HK-2 (cell line): ENCODE measurements at regions not wholly inside any gene's neighbourhood (a gene's known extent, or its start where the extent isn't known, plus 50 kb on each side); places are given as distances from the start of the nearest gene placed in this dataset.

Source experiments
- DNase-seq: peaks from one replicate; pipeline ENCODE4 v3.0.0-alpha.2; 2018; ENCODE audit not compliant: unreplicated experiment

DNA sequence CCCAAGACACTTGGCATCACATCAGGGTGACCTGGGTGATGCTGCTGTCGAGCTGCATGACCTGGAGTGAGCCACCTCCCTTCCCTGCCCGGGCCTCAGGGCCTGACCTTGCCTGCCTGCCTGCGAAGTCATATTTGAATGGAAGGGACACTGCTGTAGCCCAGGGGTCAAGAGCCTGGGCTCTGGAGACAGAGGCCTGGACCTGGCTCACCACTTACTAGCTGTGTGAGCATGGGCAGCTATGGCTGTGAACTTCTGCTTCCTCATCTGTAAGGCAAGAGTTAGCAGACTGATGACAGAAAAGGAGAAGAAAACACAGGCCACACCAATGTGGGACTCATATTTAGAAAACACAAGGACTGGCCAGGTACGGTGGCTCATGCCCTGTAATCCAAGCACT lies 118.7 kb downstream of the ZFP36L2 start:
- no peak for DNase-seq

DNA sequence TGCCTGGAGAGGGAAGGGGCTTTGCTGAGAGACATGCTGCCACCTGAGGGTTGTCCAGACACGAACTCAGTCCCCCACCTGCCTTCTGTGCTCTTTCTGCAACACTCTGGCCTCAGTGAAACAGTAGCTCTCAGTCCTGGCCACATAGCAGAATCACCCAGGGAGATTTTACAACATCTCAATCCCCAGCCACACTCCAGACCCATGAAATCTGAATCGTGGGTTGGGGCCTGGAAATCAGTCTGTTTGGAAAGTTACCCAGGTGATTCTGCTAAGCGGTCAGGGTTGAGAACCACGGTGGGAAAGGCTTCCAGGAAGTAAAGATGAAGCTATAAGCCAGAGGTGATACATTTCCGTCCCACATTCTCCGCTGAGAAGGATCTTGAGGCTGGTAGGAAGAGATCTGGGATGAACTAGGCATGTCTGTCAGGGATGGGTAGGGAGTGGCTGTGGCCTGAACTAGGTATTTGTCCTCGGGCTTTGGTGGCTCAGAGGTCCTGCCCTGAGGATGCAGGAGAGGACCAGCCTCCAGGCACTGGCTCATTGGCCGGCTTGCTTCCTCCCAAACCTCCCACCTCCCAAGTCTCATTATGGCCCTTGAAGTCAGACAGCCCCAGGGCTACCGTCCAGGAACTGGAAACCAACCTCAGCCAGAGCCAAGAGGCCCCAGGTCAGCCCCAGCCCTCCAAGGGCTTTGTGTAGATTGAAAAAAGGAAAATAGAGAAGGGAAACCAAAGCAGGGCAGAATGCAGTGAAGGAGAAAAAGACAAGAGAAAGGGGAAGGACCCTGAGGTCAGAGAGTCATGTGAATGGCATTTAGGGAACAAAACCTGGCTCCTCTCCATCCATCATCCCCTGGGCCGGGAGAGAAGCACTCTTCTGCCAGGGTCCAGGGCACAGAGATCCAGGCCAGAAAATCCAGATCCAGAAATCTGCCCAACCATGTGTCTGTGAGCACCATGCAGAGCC lies 119.6 kb downstream of the ZFP36L2 start:
- no peak for DNase-seq

DNA sequence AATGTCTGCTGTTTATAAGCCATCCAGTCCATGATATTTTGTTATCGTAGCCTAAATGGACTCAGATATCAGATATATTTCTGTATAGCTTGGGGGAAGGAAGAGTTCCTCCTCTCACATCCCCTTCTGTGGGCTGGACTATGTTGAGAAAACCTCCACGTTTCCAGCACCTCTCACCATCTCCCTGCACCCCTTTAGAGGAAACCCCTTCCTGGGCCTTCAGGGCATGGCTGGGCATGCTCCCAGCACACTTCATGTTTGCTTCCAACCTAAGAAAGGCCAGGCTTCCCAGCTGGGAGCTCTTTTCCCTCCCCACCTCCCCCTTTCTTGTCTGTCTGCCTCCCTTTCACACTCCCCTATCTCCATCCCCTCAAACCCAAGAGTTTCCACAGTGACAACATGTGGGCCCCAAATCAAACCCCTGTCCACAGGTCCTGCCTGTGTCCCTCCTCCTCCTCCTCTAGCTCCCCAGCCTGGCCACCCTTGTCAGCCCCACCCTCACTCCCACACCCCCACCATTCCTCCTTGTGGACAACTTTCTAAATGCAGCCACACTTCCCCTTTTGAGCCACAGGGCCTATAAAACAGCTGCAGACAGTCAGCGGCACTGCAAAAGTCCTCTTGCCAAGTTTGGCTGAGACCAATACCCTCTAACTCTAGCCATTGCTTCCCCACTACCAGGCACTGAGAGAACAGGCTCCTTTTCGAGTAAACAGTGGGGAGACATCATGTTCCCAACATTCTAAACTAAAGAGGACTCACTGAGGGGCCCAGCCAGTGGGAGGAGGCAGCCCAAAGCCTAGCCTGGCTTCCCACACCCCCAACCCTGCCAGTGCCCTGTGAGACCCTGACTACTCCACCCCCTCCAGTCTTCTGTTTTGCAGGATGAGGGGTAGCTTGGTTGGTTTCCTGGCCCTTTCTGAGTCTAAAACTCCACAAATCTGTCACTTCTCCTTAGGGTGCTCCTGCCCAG lies 120.5 kb downstream of the ZFP36L2 start:
- DNase-seq, result no peak

DNA sequence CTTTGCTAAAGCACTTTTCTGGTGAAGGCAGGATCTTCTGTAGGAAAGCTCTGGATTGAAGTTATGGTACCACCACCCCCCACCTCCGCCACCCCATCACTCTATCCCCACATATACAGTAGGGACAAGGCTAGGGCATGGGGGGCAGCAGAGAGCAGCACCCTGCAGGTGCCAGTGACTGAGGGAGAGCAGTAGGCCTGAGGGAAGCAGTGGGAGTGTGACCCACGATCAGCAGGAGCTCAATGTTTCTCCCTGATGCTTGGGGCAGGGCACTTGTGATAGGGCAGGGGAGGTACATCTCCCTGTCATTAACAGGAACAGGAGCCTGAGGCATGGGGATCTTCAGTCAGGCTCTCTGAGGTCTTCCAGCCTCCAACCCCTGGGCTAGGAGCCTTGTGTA lies 121.6 kb downstream of the ZFP36L2 start:
- no peak for DNase-seq

DNA sequence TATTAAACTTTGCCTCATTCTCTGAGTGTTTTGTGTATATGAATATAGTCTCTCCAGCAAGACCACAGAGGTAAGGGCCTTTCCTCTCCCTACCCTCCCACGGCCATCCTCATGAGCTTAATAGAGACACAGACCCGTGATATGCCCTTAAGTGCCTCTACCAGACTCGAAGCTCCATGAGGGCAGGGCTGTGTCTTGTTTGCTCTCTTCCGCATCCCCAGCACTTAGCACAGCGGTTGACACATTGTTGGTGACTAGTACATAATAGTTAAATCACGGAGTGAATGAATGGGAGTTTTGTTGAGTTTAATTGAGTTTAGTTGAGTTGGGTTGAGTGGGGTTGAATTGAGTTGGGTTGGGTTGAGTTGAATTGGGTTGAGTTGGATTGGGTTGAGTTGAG lies 122.3 kb downstream of the ZFP36L2 start:
- no peak for DNase-seq

DNA sequence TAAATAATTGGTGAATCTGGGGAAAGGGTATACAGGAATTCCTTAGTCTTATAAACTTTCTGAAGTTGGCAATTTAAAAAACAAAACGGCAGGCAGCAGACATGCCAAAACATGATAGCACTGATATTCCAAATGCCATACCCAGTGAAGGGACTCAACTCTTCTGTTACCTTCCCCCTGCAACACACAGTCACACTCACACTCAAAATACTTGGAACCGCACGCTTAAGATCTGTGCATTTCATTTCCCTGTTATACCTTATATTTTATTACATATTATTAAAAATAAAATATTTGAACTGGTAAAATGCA lies 123.4 kb downstream of the ZFP36L2 start:
- no peak for DNase-seq

DNA sequence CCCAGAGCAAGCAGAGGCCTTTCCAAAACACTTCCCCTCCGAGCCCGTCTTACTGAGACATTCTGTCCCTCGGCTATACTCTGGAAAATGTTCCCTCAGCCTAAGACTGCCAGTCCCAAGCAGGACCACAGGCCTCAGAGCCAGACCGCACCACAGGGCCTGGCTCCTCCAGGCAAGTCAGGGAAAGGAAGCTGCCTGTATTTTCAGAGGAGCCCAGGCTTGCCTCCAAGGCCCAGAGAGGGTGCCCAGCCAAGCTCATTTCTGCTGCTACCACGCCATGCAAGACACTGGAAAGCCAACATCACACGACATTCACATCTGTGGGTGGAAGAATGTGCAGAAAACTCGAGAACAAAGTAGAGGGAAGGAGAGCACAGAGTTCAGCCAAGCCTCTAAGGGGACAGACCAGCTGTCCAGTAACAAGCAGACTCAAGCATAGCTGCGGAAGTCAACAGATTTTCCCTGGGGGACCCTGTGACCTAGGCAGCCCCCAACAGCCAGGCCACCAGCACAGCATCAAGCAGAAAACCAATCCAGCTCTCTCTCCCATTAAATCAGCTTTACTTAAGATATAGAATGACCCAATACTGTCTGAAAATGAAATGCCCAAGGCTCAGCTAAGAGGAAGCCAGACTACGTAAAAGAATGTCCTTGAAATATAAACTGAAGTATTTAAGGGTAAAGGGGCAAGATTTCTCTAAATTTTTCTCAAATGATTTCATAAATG lies 123.9 kb downstream of the ZFP36L2 start:
- DNase-seq, result no peak

DNA sequence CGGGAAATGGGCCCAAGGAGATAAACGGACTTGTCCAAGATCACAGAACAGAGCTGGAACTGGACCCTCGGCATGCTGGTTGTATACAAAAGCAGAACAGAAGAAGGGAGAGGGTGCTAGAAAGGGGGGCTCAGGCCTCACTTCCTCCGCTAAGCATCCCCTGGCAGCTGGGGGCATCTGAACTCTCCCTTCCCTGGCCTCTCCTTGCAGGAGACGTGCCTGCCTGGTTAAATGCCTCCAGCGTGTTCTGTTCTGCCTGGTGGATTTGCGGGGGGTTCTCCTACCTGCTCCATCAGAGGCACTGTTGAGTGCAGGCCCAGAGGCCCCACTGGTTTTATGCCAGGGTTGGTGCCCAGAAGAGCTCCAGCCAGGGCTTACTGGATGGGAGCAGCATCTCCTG lies 124.7 kb downstream of the ZFP36L2 start:
- no peak for DNase-seq

DNA sequence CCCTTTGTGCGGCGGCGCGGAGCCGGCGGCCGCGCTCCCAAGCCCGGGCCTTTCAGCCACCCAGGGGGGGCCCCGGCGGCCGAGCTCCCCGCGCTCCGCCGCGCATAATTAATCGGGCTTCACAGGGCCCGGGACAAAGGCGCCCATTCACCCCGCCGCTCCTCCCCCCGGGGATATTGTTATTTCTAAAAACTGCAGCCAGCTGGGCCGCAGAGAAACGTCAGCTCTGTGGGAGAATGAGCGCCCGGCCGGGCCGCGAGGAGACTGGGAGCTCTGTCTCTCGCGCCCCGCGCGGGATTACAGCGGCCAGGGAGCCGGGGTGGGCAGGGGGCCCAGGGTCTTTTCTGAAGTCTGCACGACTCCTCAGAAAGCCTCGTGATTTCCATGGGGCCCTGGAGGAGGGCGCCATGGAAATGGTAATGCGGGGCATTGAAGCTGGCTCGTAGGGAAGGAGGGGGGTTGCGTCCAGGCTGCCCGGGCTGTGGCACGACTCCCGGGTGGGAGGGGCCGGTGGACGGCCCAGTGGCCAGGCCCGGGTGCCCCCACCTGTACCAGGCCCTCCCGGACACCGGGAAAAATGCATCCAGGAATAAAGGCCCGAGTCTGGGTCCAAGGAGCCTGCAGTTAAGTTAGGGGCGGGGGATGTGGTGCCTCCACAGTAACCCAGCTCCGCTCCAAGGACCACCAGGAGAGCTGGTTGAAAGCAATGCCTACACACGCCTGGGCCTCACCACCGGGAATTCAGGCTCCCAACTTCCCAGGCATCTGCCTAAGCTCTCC lies 125.3 kb downstream of the ZFP36L2 start:
- no peak for DNase-seq

DNA sequence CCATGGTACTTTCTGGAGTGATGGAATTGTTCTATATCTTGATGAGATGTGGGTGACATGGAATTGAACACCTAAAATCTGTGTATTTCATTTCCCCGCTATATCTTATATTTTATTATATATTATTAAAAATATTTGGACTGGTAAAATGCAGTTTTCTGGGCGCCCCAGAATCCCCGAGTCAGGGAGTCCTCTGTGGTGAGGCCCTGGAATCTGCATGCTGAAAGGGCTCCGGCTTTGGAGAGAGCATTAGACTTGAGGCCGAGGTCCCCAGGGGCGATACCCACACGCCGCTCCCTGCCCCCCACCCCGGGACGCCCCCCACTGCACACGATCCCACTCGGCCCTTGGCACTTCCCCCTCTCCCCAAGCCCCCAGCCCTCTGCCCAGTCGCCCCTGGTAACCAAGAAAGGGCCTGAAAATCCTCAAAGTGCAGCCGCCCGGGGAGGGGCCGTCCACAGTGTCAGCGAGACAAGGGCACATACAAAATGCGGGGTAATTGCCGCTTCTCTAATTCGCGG lies 126.0 kb downstream of the ZFP36L2 start:
- no peak for DNase-seq

DNA sequence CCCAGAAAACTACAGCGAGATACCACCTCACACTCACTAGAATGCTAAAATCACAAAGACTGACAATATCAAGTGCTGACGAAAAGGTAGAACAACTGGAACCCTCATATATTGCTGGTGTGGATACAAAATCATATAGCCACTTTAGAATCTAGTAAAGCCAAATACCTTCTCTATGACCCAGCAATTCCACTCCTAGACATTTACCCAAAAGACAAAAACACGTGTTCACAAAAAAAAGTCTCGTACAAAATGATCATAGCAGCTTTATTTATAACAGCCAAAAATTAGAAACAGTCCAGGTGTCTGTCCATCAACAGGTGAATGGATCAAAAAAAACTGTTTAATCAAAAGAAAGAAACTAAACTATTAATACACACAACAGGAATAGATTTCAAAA lies 126.6 kb downstream of the ZFP36L2 start:
- DNase-seq, result no peak

DNA sequence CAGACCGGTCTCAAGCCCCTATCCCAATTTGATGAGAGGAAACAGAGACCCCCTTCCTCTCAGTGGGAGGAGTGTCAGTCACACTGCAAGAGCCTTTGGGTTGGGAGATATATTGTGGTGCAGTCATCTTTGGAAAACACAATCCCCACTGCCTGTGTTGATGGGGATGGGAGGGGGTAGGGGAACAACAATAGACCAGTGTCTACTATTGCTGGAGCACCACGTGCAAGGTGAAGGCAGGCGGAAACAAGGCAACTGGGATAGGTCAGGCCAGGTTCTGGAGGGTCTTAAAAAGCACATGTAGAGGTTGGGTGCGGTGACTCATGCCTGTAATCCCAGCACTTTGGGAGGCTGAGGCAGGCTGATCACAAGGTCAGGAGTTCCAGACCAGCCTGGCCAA lies 127.9 kb downstream of the ZFP36L2 start:
- no peak for DNase-seq

DNA sequence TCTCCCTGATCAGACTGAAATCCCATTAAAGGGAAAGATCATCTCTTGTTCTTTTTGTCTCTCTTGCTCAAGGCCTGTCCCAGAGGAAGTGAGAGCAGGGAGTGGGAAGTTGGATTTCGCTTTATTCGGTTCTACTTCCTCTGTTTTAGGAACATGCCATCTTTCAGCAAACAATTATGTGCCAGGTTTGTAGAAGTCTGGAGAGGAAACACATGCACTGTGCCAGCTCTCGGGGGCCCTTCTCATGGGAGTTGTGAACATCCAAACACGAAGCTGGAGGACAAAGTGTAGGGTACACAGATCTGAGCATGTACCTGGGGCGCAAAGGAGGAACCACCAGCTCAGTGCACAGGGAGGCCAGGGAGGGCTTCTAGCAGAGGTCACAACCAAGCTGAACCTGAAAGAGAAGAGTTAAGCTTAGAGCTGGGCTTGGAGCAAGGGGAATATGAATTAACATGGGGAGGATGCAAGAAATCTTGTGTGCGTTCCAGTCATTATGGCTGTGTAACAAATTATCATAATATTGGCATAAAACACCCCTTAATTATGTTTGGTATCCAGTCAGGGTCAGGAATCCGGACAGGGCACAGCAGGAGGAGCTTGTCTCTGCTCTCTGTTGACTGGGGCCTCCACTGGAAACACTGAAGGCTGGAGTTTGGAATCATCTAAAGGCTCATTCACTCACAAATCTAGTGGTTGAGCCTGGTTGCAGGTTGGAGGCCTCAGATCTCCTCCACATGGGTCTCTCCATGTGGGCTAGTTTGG lies 128.6 kb downstream of the ZFP36L2 start:
- no peak for DNase-seq

DNA sequence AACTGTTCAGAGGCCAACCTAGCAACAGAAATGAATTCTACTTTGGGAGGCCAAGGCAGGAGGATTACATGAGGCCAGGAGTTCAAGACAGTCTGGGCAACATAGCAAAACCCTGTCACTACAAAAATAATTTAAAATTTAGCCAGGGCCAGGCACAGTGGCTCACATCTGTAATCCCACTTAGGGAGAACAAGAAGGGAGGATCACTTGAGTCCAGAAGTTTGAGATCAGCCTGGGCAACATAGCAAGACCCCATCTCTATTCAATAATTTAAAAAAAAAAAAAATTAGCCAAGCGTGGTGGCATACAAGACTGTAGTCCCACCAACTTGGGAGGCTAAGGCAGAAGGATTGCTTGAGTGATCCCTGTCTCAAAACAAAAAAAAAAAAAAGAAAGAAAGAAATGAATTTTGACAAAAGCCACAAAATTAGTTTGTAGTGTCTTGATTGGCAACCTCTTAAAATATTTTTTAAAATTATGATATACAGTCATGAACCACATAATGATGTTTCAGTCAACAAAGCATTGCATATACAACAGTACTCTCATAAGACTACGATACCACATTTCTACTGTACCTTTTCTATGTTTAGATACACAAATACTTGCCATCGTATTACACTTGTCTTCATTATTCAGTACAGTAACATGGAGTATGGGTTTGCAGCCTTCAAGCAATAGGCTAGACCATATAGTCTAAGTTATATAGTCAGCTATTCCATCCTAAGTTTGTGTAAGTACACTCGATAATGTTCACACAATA lies 130.7 kb downstream of the ZFP36L2 start:
- DNase-seq, result no peak

DNA sequence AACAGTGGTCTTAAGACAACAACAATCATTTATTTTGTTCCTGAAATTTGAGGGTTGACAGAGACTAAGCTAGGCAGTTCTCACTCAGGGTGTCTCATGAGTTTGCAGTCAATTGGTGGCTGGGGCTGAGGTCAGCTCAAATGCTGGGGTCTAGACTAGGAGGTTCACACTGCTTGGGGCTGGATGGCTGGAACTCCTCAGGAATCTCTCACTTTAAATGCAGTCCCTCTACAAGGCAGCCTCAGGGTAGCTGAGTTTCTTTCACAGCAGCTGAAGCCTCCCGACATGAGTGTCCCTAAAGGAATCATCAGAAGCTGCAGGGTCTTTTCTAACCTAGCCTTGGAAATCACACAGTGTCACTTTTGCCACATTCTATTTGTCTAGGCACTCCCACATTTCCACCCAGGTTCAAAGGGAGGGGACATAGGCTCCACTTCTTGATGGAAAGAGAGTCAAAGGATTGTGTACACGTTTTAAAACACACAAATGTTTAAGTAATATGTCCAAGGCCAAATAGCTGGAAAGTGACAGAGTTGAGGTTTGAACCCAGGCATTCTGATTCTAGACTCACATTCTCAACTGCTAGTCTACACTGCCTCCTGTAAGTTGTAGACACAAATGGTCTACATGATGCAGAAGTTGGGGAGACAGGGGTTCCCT lies 133.8 kb downstream of the ZFP36L2 start:
- no peak for DNase-seq

DNA sequence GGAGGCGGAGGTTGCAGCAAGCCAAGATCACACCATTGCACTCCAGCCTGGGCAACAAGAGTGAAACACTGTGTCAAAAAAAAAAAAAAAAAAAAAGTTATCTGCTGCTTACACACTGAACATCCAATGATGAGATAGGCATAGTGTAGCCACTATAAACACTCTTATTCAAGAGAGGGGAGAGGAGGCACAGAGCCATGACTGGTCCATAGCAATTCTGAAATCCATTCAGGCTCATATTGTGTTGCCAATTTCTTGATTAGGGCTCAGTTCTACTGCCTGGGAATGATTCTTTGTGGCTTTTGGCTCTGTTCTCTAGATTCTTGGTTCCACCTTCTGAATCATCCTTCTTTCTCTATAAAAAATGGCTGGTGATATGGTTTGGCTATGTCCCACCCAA lies 136.1 kb downstream of the ZFP36L2 start:
- no peak for DNase-seq

DNA sequence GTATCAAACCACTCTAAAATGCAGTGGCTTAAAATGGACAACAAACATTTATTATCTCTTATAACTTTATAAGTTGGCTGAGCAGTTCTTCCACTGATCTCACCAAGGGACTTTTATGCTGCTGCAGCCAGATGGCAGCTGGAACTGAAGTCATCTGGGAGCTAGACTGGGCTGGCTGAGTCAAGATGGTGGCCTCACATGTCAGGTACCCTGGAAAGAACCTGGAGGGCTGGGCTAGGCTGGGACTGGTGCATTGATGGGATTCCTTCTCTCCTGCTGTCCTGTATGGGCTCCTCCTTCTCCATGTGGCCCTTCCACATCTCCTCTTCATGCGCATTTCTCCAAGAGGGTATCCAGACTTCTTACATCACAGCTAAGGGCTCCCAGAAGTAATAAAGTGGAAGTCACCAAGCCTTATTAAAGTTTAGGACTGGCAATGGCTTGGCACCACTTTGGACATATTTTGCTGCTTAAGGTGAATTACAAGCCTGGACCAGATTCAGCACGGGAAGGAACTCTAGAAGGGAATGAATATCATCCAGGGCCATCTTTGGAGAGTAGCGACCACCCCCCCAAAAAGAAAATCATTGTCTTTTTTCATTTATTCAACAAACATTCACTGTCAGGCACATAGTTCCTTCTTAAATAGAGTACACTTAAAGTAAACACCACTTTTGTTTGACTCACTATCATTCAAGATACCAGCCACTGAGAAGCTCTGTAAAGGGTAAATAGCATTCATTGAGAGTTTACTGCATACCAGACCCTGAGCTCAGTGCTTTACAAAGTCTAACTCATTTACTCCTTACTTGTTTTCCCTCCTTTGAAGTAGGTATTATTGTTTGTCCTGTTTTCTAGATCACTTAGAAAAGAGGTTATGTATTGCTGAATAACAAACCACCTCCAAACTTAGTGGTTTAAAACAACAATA lies 138.0 kb downstream of the ZFP36L2 start:
- no peak for DNase-seq

DNA sequence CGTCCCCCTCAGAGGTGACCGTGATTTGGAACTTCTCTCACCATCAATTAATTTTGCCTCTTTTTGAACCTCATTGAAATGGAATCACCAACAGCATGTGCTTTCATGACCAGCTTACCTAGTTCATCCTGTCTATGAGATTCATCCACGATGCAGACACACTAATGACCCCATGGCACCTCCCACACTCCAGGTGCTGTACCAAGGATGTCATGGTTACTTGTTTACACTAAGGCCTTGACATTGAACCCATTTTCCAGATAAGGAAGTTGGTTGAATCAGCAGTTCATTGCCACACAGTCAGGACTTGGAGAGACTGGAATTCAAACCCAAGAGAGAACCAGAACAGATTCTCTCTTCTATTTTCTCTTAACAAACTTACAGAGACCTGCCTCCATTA lies 139.0 kb downstream of the ZFP36L2 start:
- DNase-seq, result no peak
